BLaER1 treated with 17β-estradiol and CSF1 and Interleukin-3, amounts not matched to agents 10 nM and 100 nM (cell line): ENCODE measurements at regions not wholly inside any gene's neighbourhood (a gene's known extent, or its start where the extent isn't known, plus 50 kb on each side); places are given as distances from the start of the nearest gene placed in this dataset.

Experiments used
- H3K27ac ChIP-seq, 11 experiments: shearing (Covaris generic); formaldehyde crosslinking; 2 replicates each; pipeline ENCODE4 v1.8.1; 2022
- H3K27me3 ChIP-seq, 11 experiments: shearing (Covaris generic); formaldehyde crosslinking; 2 replicates each; pipeline ENCODE4 v1.8.1; 2022
- H3K36me3 ChIP-seq, 11 experiments: shearing (Covaris generic); formaldehyde crosslinking; 2 replicates each; pipeline ENCODE4 v1.8.1; 2022
- H3K4me1 ChIP-seq, 10 experiments: shearing (Covaris generic); formaldehyde crosslinking; 2 replicates each; pipeline ENCODE4 v1.8.1; 2022
- H3K4me2 ChIP-seq, 11 experiments: shearing (Covaris generic); formaldehyde crosslinking; 2 replicates each; pipeline ENCODE4 v1.8.1; 2022
- H3K4me3 ChIP-seq, 10 experiments: shearing (Covaris generic); formaldehyde crosslinking; 2 replicates each; pipeline ENCODE4 v1.8.1; 2022
- H3K9ac ChIP-seq, 11 experiments: shearing (Covaris generic); formaldehyde crosslinking; 2 replicates each; pipeline ENCODE4 v1.8.1; 2022
- H3K9me3 ChIP-seq, 11 experiments: shearing (Covaris generic); formaldehyde crosslinking; replicated peaks in 1 of 11; 2 replicates each; pipeline ENCODE4 v1.8.1; 2022
- H4K20me1 ChIP-seq, 11 experiments: shearing (Covaris generic); formaldehyde crosslinking; 2 replicates each; pipeline ENCODE4 v1.8.1; 2022
- Cebpa-rat ChIP-seq, 11 experiments: shearing (Covaris generic); IDR thresholded peaks; 2 replicates each; pipeline ENCODE4 v1.8.1; 2022

DNA sequence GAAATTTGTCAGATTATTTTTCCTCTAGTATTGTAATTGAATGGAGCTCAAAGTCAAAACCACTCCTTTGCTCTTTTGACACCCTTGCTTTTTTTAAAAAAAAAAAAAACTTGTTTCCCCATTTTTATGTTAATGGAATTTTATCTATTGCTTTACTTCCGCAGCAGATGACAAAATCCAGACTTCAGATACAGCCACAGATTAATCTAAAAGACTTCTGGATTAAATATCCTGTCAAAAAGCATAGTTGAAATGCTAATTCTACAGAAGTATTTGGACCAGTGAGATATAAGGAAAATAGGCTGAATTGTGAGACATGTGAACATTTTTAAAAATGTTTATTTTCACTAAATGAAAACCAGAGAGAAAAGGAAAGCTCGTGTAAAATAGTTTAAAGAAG, 341.4 kb downstream of the BMP2 start:
- TF ChIP-seq Cebpa-rat (IDR thresholded peaks at IDR 0.05): no peak
- H3K9me3 ChIP-seq: no peaks in the 10 kb centered on the region
- no peaks in the 10 kb centered on the region for H3K27me3 ChIP-seq
- no peak overlapping the region for H3K27ac ChIP-seq
- H4K20me1 ChIP-seq: no peaks in the 10 kb centered on the region
- no peaks in the 10 kb centered on the region for H3K4me1 ChIP-seq
- H3K36me3 ChIP-seq: no peaks in the 10 kb centered on the region
- H3K4me2 ChIP-seq: no peak overlapping the region
- H3K4me3 ChIP-seq: no peak overlapping the region
- H3K9ac ChIP-seq: no peak overlapping the region

DNA sequence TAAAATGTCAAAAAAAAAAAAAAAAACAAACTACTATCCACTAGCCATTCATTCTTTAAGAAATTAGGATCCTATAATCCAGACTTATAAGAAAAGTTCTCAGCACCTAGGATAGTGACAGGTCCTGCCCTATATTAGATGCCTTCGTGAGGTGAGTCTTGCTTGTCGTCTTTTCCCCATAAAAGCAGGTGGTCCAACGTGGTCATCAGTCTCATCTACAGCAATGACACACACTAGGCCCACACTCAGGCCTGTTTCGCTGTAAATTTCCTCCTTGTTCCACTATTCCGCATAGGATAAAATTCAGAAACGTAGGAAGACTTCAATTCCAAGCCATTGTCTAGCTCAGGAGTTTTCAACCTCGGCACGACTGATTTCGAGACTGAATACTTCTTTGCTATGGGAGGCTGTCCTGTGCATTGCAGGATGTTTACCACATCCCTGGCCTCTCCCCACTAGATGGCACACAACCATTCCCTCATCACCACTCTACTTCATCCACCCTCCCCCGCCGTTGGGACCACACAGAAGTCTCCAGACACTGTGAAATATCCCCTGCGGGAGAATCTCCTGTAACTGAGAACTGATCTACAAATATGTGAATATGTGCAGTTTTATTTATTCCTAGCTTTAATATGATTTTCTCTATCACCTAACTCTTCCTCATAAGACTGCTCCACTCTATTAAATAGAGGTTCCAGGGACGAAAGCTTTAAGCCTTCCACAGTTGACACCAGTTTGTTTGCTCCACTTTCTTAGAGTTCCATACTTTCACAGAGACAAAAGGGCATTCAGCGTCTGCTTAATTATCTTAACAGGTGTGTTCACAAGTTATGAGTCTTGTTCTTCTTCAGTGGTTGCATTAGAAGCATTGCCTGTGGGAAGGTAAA, 346.3 kb downstream of the BMP2 start:
- Histone ChIP-seq H3K4me3 (no peak overlapping the region), H3K27me3 (no peaks in the 10 kb centered on the region), H3K36me3 (no peaks in the 10 kb centered on the region), H3K27ac (no peak overlapping the region), H3K9me3 (no peaks in the 10 kb centered on the region), H3K4me2 (no peak overlapping the region), H3K4me1 (no peaks in the 10 kb centered on the region), H3K9ac (no peak overlapping the region), H4K20me1 (no peaks in the 10 kb centered on the region)
- no peak for TF ChIP-seq Cebpa-rat (IDR thresholded peaks at IDR 0.05)

DNA sequence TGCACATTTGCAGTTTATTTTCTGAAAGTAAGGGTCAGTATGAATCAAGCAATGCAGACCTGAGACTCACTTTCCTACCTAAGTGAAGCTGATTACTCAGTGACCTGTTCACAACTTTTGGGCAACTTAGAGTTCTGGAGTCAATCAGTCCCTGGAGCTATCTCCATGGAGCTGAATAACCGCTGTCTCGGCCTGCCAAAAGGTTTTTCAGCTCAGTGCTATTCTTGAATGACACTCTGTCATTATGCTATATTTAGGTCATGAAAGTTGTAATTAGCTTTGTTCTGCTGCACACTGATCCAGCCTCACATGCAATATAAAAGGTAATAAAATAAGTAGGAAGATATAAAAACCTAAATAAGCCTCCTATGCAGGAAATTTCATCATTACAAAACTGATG, 356.0 kb downstream of the BMP2 start:
- no peak for TF ChIP-seq Cebpa-rat (IDR thresholded peaks at IDR 0.05)
- no peaks in the 10 kb centered on the region for H3K9me3 ChIP-seq
- H3K27ac ChIP-seq: no peak overlapping the region
- no peaks in the 10 kb centered on the region for H3K36me3 ChIP-seq
- H3K27me3 ChIP-seq: no peaks in the 10 kb centered on the region
- H3K4me1 ChIP-seq: no peaks in the 10 kb centered on the region
- H3K9ac ChIP-seq: no peak overlapping the region
- H3K4me3 ChIP-seq: no peak overlapping the region
- H4K20me1 ChIP-seq: no peaks in the 10 kb centered on the region
- no peak overlapping the region for H3K4me2 ChIP-seq

DNA sequence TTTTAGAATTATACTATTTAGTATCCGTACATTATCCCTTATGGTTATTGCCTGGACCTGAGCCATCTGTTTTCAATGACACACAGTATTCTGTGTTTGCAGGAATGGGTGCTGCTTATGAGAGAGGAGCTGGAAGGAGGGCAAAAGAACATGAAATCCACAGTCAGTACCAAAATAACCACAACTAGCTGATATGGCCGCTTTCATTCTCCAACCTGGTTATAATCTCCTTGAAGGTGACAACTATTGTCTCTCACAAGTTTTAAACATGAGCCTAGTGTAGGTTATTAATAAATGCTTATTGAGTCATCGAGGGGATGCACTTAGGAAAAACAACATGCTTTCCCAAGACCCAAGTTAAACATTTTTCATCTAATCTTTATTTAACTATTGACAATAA, 356.6 kb downstream of the BMP2 start:
- Histone ChIP-seq H3K9ac (no peak overlapping the region), H3K27me3 (no peaks in the 10 kb centered on the region), H3K4me2 (no peak overlapping the region), H3K4me1 (no peaks in the 10 kb centered on the region), H3K36me3 (no peaks in the 10 kb centered on the region), H3K27ac (no peak overlapping the region), H3K9me3 (no peaks in the 10 kb centered on the region), H3K4me3 (no peak overlapping the region), H4K20me1 (no peaks in the 10 kb centered on the region)
- no peak for TF ChIP-seq Cebpa-rat (IDR thresholded peaks at IDR 0.05)

DNA sequence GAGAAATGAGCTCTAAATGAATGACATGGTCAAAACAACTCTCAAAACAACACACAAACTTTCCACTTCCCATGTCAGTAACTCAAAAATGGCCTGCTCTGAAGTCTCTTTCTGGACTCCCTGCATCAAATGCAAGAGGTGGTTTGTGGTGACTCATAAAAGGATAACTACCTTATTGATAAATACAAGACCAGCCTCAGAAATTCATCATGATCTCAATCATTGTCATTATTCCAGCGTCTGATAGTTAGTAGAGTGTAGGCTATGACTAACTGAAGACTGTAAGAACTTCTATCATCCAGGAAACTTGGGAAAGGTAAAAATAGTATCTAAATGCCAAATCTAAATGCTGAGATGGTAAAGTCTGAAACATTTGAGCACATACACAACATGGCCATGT, 369.4 kb downstream of the BMP2 start:
- Histone ChIP-seq H3K9ac (no peak overlapping the region), H3K9me3 (no peaks in the 10 kb centered on the region), H3K4me3 (no peak overlapping the region), H3K4me1 (peaks cover 0 to 6% (median 0%) of the 10 kb centered on the region in 10 experiments; a peak in 4 of 20 replicates), H3K27ac (no peak overlapping the region), H4K20me1 (no peaks in the 10 kb centered on the region), H3K27me3 (no peaks in the 10 kb centered on the region), H3K36me3 (no peaks in the 10 kb centered on the region), H3K4me2 (no peak overlapping the region)
- no peak for TF ChIP-seq Cebpa-rat (IDR thresholded peaks at IDR 0.05)

DNA sequence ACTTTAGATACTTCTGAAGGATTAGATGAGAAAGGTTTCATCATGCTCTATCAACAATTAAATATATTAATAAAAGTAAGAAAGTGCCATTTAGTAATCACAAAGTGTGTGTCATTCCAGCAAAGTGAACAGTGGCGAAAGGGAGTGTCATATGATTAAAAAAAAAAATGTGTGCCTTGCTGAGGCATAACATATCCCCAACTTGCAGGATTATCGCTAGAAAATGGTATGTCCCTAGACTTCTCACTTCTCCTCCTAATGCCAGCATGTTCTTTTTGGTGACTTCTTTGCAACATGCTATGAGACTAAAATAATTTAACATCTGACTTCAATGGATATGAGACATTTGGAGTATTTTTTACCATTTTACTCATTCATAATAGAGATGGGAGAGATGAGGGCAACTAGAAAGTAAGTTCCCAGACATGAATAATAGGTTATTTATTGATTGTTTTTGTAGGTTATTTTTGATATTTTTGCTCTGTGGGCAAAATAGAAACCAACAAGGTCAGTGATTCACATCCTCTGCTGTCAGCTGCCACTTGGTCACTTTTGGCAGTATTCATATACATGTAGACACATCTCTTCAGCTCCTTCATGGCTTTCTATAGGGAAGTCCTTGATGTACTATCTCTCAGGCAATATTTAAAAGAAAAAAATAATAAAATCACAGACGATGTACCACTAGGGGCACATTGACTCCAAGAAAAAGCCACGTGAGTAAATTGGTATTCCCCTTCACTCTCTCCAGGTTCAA, 370.1 kb downstream of the BMP2 start:
- Histone ChIP-seq H3K27me3 (no peaks in the 10 kb centered on the region), H3K36me3 (no peaks in the 10 kb centered on the region), H3K4me2 (no peak overlapping the region), H3K9ac (no peak overlapping the region), H3K27ac (no peak overlapping the region), H4K20me1 (no peaks in the 10 kb centered on the region), H3K4me3 (no peak overlapping the region), H3K9me3 (no peaks in the 10 kb centered on the region), H3K4me1 (peaks cover 0 to 6% (median 0%) of the 10 kb centered on the region in 10 experiments; a peak in 4 of 20 replicates)
- TF ChIP-seq Cebpa-rat (IDR thresholded peaks at IDR 0.05): no peak

DNA sequence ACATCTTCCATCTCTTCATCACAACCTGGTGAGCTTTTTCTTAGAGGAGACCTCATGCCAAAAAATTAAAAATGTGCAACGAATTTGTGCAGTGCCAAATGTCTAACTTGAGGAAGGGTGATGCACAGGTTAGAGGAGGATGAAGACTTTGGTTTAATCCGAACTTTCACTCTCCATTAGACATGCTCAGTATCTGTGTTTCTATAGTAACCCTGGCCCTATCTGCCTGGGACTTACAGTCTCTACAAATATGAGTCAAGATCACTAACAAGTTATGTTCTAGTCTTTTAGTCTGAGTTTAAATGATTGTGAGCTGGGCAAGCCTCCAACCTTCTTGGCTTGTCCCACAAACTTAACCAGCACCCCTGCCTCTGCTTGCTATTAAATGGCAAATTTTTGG, 377.0 kb downstream of the BMP2 start:
- Histone ChIP-seq H3K9ac (no peak overlapping the region), H3K4me3 (no peak overlapping the region), H3K27me3 (no peaks in the 10 kb centered on the region), H3K9me3 (no peaks in the 10 kb centered on the region), H3K4me1 (no peaks in the 10 kb centered on the region), H3K36me3 (no peaks in the 10 kb centered on the region), H3K4me2 (no peak overlapping the region), H3K27ac (no peak overlapping the region), H4K20me1 (no peaks in the 10 kb centered on the region)
- TF ChIP-seq Cebpa-rat (IDR thresholded peaks at IDR 0.05): no peak

DNA sequence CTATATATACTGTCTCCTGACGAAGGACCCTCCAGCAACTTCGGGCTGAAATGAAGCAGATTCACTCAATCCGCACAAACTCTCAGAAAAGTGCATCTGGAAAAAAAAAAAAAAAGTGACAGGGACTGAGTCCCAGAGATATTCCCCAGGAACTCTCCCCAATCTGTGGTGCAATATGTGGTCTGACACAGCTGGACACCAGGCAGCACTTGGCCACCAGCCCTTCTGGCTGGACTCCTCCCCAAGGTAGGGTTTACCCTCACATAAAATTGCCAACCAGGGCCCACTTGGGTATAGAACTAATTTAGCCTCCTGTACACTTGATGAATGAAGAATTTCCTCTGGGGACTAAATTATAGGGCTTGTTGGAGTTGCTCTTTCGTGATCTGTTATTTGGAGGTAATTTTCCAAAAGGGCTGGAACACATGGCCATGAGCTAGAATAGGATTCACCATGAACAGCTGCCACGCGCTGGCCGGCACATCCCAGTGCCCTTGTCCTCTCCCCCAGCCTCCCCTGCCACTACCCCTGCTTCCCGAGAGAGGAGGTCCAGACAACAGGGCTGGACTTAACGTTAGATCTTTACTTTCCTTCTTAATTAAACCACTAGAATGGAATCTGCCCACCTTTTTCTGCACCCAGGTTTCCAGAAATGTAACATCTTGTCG, 379.2 kb downstream of the BMP2 start:
- Histone ChIP-seq H3K4me1 (no peaks in the 10 kb centered on the region), H3K4me2 (no peak overlapping the region), H4K20me1 (no peaks in the 10 kb centered on the region), H3K27me3 (no peaks in the 10 kb centered on the region), H3K4me3 (no peak overlapping the region), H3K9ac (no peak overlapping the region), H3K36me3 (no peaks in the 10 kb centered on the region), H3K9me3 (no peaks in the 10 kb centered on the region), H3K27ac (no peak overlapping the region)
- TF ChIP-seq Cebpa-rat (IDR thresholded peaks at IDR 0.05): no peak

DNA sequence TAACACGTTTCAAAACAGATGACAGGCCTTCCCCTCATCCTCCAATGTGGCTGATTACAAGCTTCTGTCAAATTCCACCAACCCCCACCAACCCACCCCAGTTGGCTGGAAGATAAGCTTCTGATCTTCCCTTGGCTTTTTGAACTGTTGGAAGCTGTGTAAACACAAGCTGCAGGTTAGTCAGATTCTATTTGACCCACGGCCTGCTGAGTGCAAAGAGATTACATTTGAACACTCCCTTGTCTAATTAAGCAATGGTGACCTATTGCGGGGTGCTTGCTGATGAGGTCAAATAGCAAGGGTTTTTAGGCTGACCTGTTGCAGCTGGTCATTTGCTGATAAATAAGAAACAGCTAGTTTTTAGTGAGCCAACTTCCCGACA, 379.7 kb downstream of the BMP2 start:
- Histone ChIP-seq H3K27me3 (no peaks in the 10 kb centered on the region), H3K9me3 (no peaks in the 10 kb centered on the region), H3K9ac (no peak overlapping the region), H3K4me3 (no peak overlapping the region), H3K27ac (no peak overlapping the region), H4K20me1 (no peaks in the 10 kb centered on the region), H3K4me2 (no peak overlapping the region), H3K4me1 (no peaks in the 10 kb centered on the region), H3K36me3 (no peaks in the 10 kb centered on the region)
- no peak for TF ChIP-seq Cebpa-rat (IDR thresholded peaks at IDR 0.05)
